Hepatocyte (in vitro differentiated cells): ENCODE measurements at regions not wholly inside any gene's neighbourhood (a gene's known extent, or its start where the extent isn't known, plus 50 kb on each side); places are given as distances from the start of the nearest gene placed in this dataset.

Experiments
- DNase-seq: peaks from one replicate; pipeline ENCODE4 v3.0.0-alpha.2; 2016; ENCODE audit warnings: low spot score
- H2AFZ ChIP-seq: fragments of 200-600 bp; sonication (generic); 2 replicates; pipeline ENCODE4 v1.6.0; 2016; ENCODE audit warnings: antibody characterized with exemption, mild to moderate bottlenecking
- H3K27ac ChIP-seq: fragments of 200-600 bp; sonication (generic); 2 replicates; pipeline ENCODE4 v1.5.1; 2016; ENCODE audit warnings: mild to moderate bottlenecking
- H3K27me3 ChIP-seq: fragments of 200-600 bp; sonication (generic); 2 replicates; pipeline ENCODE4 v1.6.1; 2016
- H3K36me3 ChIP-seq: fragments of 200-600 bp; sonication (generic); replicated peaks from 2 replicates; pipeline ENCODE4 v1.5.1; 2016; ENCODE audit warnings: low read depth; ENCODE audit not compliant: insufficient read depth
- H3K4me1 ChIP-seq: fragments of 200-600 bp; sonication (generic); 2 replicates; pipeline ENCODE4 v1.5.1; 2016; ENCODE audit warnings: mild to moderate bottlenecking, moderate library complexity; ENCODE audit not compliant: insufficient read depth
- H3K4me2 ChIP-seq: fragments of 200-600 bp; sonication (generic); 2 replicates; pipeline ENCODE4 v1.6.0; 2016
- H3K4me3 ChIP-seq: fragments of 200-600 bp; sonication (generic); 2 replicates; pipeline ENCODE4 v1.5.1; 2016; ENCODE audit warnings: mild to moderate bottlenecking
- H3K79me2 ChIP-seq: fragments of 200-600 bp; sonication (generic); 2 replicates; pipeline ENCODE4 v1.6.0; 2017; ENCODE audit warnings: mild to moderate bottlenecking
- H3K9me2 ChIP-seq: fragments of 200-600 bp; sonication (generic); replicated peaks from 2 replicates; pipeline ENCODE4 v1.6.0; 2017; ENCODE audit warnings: mild to moderate bottlenecking; ENCODE audit not compliant: insufficient read depth
- H3K9me3 ChIP-seq: fragments of 200-600 bp; sonication (generic); 2 replicates; pipeline ENCODE4 v1.5.1; 2016; ENCODE audit warnings: low read depth, mild to moderate bottlenecking
- H4K20me1 ChIP-seq: fragments of 200-600 bp; sonication (generic); 2 replicates; pipeline ENCODE4 v1.6.0; 2016; ENCODE audit warnings: mild to moderate bottlenecking; ENCODE audit not compliant: insufficient read depth, poor library complexity, severe bottlenecking
- EZH2 ChIP-seq: fragments of 200-600 bp; sonication (generic); IDR thresholded peaks from 2 replicates; pipeline ENCODE4 v1.6.1; 2016; ENCODE audit warnings: antibody characterized with exemption, mild to moderate bottlenecking, borderline replicate concordance
- EZH2phosphoT487 ChIP-seq: fragments of 200-600 bp; sonication (generic); IDR thresholded peaks from one replicate; pipeline ENCODE4 v1.6.1; 2018; ENCODE audit warnings: antibody characterized with exemption, mild to moderate bottlenecking, low read depth, moderate library complexity; ENCODE audit not compliant: unreplicated experiment, severe bottlenecking
- WGBS: methylation state at CpG from one replicate; pipeline ENCODE4 v1.1.6; 2016; ENCODE audit warnings: low lambda C conversion rate; ENCODE audit errors: missing lambda C conversion rate; 5-methylcytosine and 5-hydroxymethylcytosine counted together
- TF ChIP-seq, protein P1 (sequence below): fragments of 200-600 bp; sonication (generic); IDR thresholded peaks from 2 replicates; pipeline ENCODE4 v1.5.1; 2016; ENCODE audit warnings: antibody characterized with exemption, mild to moderate bottlenecking; ENCODE audit not compliant: poor library complexity

- Histone ChIP-seq H2AFZ (no peak overlapping the region), H3K9me3 (no peaks in the 10 kb centered on the region), H3K4me1 (peaks cover 8% of the 10 kb centered on the region), H3K27ac (no peak overlapping the region), H3K4me3 (no peak overlapping the region), H3K36me3 (no peaks in the 10 kb centered on the region), H3K4me2 (no peak overlapping the region), H3K79me2 (peaks cover 49% of the 10 kb centered on the region), H3K27me3 (no peaks in the 10 kb centered on the region), H3K9me2 (no peaks in the 10 kb centered on the region), H4K20me1 (no peaks in the 10 kb centered on the region)
- TF ChIP-seq EZH2phosphoT487 (no peak), EZH2 (no peak)
- TF ChIP-seq, protein P1, sequence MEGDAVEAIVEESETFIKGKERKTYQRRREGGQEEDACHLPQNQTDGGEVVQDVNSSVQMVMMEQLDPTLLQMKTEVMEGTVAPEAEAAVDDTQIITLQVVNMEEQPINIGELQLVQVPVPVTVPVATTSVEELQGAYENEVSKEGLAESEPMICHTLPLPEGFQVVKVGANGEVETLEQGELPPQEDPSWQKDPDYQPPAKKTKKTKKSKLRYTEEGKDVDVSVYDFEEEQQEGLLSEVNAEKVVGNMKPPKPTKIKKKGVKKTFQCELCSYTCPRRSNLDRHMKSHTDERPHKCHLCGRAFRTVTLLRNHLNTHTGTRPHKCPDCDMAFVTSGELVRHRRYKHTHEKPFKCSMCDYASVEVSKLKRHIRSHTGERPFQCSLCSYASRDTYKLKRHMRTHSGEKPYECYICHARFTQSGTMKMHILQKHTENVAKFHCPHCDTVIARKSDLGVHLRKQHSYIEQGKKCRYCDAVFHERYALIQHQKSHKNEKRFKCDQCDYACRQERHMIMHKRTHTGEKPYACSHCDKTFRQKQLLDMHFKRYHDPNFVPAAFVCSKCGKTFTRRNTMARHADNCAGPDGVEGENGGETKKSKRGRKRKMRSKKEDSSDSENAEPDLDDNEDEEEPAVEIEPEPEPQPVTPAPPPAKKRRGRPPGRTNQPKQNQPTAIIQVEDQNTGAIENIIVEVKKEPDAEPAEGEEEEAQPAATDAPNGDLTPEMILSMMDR: no peak
- DNase-seq: no peak
- WGBS: 70% methylated on average over 5 of the region's 5 CpGs
Measured at GRCh38 chr6:27136978-27137814, 110.3 kb upstream of the PRSS16 start.

DNA sequence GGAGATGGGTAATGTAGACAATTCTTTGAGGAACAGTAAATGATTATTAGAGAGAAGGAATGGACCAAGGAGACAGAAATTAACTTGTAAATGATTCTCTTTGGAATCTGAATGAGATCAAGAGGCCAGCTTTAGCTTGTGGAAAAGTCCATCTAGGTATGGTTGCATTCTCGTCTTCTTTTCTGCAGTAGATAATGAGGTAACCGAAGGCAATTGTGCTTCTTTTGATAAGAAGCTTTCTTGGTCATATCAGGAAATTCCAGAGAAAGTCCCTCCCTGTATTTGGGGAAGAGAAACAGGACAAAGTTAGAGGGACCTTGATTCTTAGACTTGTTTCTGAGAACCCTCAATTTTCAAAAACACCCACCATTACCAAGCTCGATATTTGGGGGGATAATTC is 109.1 kb upstream of the PRSS16 start:
- no peaks in the 10 kb centered on the region for H3K9me3 ChIP-seq
- H3K79me2 ChIP-seq: peaks cover 62% of the 10 kb centered on the region
- H2AFZ ChIP-seq: no peak overlapping the region
- TF ChIP-seq EZH2phosphoT487 (no peak), EZH2 (no peak)
- TF ChIP-seq, protein P1: no peak
- DNase-seq: no peak
- no peaks in the 10 kb centered on the region for H4K20me1 ChIP-seq
- no peaks in the 10 kb centered on the region for H3K27me3 ChIP-seq
- 74% methylated on average over 3 of the region's 3 CpGs for WGBS
- H3K4me3 ChIP-seq: no peak overlapping the region
- H3K36me3 ChIP-seq: no peaks in the 10 kb centered on the region
- peak overlapping the region; percentile 80 for H3K4me2 ChIP-seq
- H3K4me1 ChIP-seq: peaks cover 11% of the 10 kb centered on the region
- peak overlapping the region; percentile 88 for H3K27ac ChIP-seq
- no peaks in the 10 kb centered on the region for H3K9me2 ChIP-seq

GRCh38 chr6:27138837-27139755 is 108.4 kb upstream of the PRSS16 start:
- DNase-seq: peak; percentile 65
- Histone ChIP-seq H3K4me2 (peak overlapping the region; percentile 80), H3K9me3 (no peaks in the 10 kb centered on the region), H2AFZ (peak overlapping the region; percentile 34), H3K27me3 (no peaks in the 10 kb centered on the region), H3K9me2 (no peaks in the 10 kb centered on the region), H3K79me2 (peaks cover 68% of the 10 kb centered on the region), H3K4me1 (peaks cover 18% of the 10 kb centered on the region), H3K36me3 (no peaks in the 10 kb centered on the region), H3K27ac (peak overlapping the region; percentile 88), H3K4me3 (peak overlapping the region; percentile 25), H4K20me1 (no peaks in the 10 kb centered on the region)
- WGBS: 4% methylated on average over 36 of the region's 36 CpGs
- TF ChIP-seq, protein P1: no peak
- TF ChIP-seq EZH2 (no peak), EZH2phosphoT487 (no peak)
